Hindlimb muscle (tissue), 1 donor: ENCODE measurements at regions not wholly inside any gene's neighbourhood (a gene's known extent, or its start where the extent isn't known, plus 50 kb on each side); places are given as distances from the start of the nearest gene placed in this dataset.

ENCODE experiments used
- DNase-seq: peaks from one replicate; pipeline ENCODE4 v3.0.0-alpha.2; 2013

DNA sequence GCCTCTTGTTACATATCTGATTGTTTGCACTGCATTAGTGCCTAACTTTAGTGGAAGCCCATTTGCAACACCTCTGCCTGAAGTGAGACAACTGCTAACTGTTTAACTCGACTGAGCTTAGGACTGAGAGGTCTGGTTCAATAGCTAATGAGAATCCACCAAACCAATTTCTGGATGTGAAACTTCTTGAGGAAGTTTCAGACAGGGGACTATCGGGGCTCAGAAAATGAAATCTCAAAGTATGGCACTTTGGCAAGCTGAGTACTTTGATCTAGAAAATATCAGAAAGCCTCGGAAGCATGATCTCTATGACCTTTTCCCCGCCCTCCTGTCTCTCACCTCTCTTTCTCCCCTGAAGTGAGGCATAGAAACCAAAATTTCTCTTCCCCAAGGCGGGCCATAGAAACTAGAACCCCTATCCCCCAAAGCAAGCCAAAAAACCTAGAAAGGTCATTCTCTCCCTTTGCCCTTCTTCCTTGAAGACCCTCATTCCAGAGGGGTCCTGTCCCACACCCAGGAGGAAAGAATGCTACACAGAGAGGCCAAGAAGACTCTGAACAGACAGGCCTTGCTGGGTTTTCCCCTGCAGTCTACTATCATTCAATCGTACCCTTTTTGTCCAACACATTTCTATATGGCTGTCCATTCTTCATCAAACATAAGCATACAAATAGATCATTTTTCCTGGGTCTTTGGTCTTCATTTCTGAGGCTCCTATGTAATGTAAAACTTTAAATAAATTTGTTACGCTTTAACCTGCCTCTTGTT lies 69.6 kb upstream of the CREB1 start:
- no peak for DNase-seq

DNA sequence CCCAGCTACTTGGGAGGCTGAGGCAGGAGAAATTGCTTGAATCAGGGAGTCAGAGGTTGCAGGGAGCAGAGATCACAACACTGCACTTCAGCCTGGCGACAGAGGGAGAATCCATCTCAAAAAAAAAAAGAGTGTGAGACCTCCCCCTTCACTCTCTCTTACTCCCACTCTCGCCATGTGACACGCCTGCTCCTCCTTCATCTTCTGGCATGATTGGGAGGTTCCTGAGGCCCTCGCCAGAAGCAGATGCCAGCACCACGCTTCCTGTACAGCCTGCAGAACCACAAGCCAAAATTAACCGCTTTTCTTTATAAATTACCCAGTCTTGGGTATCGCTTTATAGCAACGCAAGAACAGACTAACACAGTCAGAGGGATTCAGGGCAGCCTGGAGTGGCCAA lies 66.3 kb upstream of the CREB1 start:
- DNase-seq = no peak

DNA sequence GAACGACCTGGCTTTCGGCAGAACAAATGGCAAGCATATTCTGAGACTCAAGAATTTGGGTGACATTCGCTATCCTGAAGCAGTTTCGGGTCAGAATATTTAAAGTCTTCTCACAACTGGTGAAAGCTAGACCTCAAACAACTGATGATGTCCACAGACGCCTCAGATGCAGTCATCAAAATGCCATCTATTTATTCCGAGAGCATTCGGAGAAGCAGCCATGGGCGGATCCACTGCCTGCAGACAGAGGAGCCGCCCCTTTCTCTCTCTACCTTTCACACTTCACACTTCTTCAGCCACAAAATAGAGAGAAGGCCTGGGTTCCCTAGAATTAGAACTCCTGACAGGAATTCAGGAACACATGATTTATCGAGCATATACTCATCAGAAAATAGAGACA lies 65.8 kb upstream of the CREB1 start:
- DNase-seq = no peak

DNA sequence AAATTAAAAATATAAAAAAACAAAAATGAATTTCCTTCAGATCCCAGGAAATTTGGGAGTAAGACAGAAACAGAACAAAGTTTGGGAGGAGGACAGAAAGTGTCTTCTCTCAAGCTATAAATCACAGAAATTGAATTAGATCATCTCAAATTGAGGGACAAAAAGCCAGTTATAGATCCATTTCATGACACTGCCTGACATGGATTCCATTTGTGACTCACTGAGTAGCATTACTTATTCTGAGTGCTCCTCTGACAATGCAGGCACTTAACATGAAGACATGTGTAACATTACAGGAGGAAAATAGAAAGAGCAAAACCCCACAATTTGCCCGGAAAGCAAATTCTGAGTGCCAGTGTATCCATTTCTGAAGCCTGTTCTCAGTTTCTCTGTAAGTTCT lies 63.9 kb upstream of the CREB1 start:
- no peak for DNase-seq

DNA sequence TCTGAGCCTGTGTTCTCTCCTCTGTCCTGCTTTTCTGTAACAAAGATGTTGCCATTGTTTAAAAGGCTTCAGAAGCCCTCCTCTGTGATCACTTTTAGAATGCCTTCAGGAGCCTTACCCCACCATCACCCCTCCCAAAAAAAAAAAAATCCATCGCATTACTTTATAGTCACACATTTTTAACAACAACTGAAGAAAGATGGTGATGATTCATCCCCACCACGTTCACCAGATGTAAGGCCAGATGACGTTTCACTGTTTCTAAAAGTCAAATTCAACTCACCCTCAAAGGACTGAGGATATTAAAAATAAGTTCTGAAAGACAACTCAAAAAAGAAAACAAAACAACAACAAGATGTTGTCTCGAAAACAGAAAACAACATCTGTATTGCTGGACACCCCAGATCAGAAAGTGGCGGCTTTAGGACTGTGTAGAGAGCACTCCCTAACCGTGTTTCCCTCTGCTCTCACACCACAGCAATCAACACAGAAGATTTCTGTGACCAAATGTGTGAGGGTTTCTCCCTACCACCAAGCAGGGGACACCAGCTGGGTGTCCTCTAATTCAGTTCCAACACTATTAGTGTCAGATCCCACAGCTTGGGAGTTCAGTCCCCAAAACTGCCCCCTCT lies 61.9 kb upstream of the CREB1 start:
- DNase-seq = no peak

DNA sequence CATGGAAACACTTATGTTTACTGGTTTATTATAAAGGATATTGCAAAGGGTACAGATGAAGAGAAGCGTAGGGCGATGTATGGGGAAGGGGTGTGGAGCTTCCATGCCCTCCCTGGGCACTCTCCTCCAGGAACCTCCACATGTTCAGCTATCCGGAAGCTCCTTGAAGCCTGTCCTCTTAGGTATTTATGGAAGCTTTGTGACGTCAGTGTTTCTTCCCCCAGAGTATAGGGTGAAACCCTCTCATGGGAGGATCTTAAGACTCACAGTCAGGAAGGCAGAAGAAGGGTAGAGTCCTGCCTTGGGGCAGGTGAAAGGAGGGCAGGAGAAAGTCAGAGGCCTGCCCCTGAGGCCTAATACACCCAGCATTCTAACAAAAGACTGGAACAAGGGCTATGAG lies 61.3 kb upstream of the CREB1 start:
- no peak for DNase-seq

DNA sequence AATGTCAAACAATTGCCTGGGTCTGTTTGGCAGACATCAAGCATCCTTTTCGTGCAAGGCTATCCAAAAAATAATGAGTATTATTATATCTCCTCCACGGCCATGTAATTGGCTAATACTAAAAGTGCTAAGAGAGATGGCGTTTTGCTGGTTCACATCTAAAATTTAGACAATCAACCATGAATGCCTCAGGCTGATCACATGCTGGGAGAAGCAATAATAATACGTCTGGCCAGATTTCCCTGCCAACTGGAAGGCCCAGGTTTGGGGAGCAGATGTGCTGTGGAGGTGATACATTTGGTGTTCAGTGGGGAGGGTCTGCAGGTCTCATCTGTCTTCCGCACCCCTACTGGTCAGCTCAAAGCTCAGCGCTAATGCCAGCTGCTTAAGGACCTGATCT lies 60.3 kb upstream of the CREB1 start:
- DNase-seq = no peak

DNA sequence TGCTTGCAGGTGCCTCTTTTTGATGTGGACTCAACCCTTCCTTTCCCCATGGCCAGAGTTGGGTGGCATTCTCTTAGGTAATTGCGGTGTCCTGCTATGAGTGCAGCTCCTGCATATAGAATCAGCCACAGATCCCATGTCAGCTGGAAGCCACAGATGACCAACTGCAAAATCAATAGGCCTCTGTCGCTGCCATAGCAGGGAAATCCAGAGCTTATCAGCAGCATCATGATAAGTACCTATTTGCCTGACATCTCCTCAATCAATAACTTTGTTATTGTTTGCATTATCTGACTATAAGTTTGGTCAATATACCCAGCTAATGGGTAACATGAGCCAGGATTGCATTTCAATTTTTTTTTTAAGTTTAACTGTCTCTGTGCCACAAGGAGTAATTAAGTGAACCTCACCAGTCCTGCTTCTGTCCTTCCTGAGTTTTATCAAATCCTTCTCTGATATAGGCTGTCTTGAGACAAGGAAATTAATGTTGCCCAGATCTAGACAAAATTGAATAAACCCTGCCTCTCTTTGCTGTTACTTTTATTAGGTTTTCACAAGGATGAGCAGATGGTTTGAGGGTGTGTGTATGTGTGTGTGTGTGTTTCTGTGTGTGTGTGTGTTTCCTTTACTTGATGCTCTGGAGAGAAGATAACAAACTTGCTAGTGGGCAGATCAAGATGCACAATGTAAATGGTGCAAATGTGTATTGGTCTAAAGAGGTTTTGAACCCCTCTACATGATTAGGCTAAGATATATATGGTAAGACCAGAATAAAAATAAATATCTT lies 59.6 kb upstream of the CREB1 start:
- DNase-seq = no peak

DNA sequence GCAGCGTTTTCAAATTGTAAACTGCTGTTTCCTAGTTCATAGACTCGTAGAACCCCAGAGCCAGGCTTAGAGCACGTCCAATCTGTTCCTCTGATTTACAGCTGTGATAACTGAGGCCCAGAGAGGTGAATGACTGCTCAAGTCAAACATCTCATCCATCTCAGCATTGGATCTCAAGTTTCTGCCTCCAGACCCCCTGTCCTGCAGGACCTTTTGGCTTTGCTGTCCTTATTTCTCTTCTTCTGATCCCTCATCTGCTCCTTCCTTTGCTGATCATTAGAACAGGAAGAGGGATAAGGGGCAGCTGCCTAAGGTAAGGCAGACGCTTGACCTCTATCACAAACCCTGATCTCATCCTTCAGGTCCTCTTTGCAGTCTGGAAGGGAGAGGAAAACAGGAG lies 58.5 kb upstream of the CREB1 start:
- no peak for DNase-seq

DNA sequence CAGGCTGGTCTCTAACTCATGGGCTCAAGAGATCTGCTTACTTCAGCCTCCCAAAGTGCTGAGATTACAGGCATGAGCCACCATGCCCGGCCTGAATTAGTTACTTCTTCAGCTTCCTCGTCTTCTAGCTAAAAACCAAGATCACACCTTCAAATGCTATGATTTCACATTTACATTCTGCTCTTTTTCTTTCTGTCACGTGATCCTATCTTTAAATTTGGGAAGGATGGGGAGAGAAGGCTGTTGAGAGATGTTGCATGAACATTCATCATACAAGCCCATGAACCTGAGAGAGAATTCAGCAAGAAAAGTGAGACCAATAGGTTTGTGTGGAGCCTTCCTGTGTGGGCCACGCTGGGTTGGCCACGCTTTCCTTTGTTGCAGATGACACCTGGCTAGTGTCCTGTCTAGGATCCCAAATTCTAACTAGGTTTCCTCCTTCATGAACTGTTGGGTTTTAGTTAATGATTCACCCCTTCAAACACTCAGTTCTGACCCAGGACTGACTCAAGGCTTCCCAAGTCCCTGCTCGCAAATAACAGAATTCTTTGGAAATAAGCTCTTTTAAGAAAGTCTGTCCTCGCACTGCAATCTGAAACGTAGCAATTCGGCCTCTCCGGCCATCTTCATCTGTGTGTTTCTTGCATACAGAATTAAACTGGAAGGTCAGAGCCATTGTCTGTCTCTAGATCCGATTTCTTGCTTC lies 57.3 kb upstream of the CREB1 start:
- DNase-seq = no peak

DNA sequence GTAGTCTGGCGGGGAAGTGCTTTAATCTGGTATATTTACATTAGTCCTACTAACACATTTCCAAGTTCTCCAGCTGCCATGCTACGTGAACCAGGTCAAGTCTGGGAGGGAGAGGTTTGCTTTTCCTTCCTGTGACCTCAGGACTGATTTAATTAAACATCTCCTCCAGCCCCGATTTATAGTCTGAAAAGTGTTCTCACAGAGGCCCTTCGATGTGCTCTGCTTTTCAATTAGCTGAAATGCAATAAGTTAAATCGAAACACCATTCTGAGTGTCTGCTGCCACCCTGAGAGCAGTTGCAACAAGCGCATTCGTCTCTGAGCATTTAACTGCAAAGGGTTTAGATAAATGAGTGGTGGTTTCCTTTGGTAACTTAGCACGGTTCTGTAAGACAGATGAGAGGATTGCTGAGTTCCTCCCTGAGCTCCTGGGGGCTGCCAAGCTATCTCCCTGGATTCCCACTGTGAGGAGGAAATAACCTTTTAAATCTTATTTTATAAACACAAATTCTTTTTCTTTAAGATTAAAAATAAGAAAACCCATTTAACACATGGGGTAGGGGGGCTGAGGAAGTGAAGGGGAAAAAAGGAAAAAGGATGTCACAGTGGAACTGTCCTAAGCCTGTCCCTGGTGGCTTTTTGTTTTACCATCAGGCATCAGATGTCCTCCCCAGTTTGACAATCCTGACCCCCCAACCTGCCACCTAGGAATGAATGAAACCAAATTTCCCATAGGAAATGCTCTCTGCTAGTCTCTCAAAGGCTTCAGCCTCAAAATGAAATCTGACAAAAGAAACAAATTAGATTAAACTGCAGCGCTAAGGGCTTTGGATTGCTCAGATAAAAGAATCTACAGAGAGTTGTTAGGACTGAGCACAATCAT lies 56.5 kb upstream of the CREB1 start:
- peak; percentile 58 for DNase-seq

DNA sequence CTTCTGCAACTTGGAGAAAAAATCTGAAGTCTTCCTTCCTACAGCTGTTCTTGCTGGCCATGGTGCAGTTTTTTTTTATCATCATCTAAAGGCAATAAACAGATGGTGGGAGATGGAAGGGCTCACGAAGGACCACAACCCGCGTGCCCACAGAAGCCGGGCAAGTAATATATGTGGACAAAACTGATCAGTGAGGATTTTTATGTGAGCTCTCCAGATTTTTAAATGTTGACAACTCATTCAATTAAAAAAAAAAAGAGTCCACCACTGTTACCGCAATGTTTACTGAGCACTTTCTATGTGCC lies 55.9 kb upstream of the CREB1 start:
- DNase-seq = no peak

DNA sequence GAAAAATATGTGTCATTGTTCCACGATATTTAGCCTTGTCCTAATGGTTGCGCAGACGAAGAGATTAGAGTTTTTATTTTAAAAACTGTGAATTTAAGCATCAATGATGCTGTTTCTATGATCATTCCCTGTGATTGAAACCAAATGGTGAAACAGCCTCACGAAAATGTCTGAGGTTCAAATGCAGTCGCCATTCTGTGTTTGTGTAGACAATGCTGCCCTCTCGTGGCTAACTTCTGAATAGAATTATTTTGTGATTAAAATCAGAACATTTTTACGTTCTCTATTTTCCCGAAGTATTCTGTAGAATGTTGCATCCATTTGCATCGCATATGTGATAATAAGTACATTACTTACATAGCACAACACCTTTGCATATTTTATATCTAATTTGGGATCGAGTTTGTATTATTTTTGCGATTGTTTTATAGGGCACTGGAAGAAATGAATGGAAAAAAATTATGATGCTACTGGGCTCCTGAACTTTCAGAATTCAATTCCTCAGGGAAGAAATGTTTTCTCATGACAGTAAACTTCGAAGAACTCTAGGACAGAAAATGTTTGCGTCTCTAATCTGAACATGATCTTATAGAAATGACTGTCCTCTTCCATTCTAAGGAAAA lies 54.8 kb upstream of the CREB1 start:
- peak; percentile 69 for DNase-seq

DNA sequence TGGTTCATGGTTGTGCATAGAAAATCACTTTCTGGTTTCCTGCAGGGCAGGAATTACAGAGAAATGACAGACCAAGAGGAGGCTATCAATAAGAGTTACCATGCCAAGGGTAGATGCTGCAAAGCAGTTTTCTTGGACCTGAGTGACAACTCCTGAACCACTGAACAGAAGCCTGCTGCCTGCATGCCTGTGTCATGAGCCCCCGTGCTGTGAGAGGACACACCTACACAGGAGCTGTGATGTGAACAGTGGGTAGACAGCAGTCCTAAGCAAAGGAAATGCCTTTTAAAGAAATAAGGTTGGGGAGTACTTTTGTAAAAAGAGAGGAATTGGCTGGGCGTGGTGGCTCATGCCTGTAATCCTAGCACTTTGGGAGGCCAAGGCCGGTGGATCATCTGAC lies 54.2 kb upstream of the CREB1 start:
- DNase-seq = no peak

DNA sequence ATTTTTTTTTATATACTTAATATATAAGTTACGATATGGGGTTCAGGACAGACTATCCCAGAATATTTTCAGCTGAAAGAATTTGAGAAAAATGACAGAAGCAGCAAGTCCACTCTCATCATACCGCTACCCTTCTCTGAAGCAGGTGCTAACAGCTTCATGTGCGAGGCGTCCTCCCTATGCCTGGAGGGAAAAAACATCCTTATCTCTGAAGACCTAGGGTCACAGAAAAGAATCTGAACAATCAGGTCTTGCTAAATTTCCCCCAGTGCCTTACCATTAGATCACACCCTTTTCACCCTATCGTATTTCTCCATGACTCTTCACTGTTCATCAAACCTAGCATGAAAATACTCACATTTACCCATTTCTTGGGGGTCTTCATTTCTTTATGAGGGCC lies 51.9 kb upstream of the CREB1 start:
- no peak for DNase-seq

DNA sequence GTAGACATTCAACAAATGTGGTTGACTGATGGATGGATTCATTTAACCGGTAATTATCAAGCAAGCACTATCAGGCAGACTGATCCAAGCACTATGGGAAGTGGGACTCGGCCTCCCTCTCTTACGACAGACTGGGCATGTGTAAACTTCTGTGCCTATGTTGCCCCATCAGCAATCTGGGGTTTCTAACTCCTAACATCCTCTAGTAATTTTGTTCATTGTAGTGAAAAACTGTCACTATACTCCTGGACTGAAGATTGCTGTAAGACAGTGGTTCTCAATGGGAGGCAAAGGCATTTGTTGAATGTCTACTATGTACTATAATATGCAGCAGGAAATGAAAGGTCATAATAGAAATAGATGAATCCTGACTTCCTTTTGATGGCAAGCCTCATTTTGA lies 51.2 kb upstream of the CREB1 start:
- no peak for DNase-seq

DNA sequence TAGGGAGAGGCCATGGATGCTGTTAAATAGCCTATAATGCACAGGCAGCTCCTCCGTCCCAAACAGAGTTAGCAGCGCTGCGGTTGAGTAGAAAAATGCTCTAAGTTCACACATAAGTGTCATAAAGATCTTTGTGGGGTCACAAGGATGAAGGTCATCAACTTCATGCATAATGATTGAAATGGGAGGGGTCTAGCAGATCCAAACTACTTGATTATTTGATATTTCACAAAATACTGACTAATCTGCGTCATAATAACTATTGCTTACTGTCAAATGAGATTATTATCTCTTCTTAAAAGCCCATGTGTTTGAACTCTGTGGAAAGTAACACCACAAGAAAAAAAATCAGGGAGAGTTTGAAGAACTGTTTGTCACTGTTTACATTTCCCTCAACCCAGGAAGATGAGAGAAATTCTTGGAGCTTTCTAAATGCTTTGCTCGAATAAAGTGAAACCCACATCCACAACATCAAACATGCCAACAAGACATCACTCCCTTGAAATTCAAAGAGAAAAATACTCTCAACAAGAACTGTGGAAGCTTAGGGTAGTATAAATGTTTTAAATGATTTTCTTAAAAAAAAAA lies 50.5 kb upstream of the CREB1 start:
- no peak for DNase-seq
